Stomach (tissue), 4 donors: ENCODE measurements at regions not wholly inside any gene's neighbourhood (a gene's known extent, or its start where the extent isn't known, plus 50 kb on each side); places are given as distances from the start of the nearest gene placed in this dataset.

Experiments
- EP300 ChIP-seq: sonication (generic); formaldehyde crosslinking; IDR thresholded peaks from one replicate; pipeline ENCODE4 v1.6.1; 2017; ENCODE audit warnings: antibody characterized with exemption
- POLR2AphosphoS5 ChIP-seq, 3 donors: sonication (generic); formaldehyde crosslinking; IDR thresholded peaks; one replicate each; pipeline ENCODE4 v1.6.1; 2016; ENCODE audit warnings: antibody characterized with exemption in 3 of 3
- TF ChIP-seq, protein P1 (sequence below), 7 experiments: fragments of 450-650 bp in 4 of 7; fragments of 200-600 bp in 3 of 7; sonication (generic) in 3 of 7; IDR thresholded peaks; one replicate each; pipeline ENCODE4 v1.5.1; 2016 to 2019; ENCODE audit warnings: antibody characterized with exemption in 7 of 7, control low read depth in 2 of 7, mild to moderate bottlenecking in 1 of 7

DNA sequence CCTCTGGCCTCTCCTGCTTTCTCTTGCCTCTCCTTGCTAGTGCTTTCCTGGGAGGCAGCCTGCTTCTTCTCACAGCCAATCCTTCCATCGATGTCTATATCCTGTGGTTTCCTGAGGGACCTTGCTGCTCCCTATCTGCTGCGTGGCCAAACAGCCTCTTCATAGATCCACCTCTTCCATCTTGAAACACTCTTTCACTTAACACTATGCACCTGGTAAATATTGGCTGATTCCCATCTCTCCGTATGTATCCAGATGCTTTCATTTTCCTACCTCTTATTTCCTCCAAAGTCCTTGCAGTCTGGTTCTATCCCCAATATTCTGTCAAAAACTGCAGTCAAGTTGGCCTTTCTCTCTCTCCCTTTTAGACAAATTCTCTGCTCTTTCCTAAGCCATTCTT is 205.2 kb upstream of the CFAP20DC start:
- TF ChIP-seq, protein P1, sequence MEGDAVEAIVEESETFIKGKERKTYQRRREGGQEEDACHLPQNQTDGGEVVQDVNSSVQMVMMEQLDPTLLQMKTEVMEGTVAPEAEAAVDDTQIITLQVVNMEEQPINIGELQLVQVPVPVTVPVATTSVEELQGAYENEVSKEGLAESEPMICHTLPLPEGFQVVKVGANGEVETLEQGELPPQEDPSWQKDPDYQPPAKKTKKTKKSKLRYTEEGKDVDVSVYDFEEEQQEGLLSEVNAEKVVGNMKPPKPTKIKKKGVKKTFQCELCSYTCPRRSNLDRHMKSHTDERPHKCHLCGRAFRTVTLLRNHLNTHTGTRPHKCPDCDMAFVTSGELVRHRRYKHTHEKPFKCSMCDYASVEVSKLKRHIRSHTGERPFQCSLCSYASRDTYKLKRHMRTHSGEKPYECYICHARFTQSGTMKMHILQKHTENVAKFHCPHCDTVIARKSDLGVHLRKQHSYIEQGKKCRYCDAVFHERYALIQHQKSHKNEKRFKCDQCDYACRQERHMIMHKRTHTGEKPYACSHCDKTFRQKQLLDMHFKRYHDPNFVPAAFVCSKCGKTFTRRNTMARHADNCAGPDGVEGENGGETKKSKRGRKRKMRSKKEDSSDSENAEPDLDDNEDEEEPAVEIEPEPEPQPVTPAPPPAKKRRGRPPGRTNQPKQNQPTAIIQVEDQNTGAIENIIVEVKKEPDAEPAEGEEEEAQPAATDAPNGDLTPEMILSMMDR (IDR thresholded peaks at IDR 0.05) = no peak
- no peak for TF ChIP-seq POLR2AphosphoS5 (IDR thresholded peaks at IDR 0.05)
- TF ChIP-seq EP300 = no peak
